ENCODE measurements at regions not wholly inside any gene's neighbourhood (a gene's known extent, or its start where the extent isn't known, plus 50 kb on each side); places are given as distances from the start of the nearest gene placed in this dataset.
"Not testable (repeated sequence)": the region's sequence is repeated elsewhere in the genome, so short reads cannot be mapped to it uniquely, and the experiment has no call there.

GRCh38 chr4:181821039-181822004, 421.9 kb upstream of the TENM3 start:
- in situ Hi-C loops (cut with HindIII; ENCODE audit: low pct_unique_long_range_greater_than_20kb, low sequenced_read_pairs): no loop called here
- no peak for TF ChIP-seq JUND (IDR thresholded peaks at IDR 0.05; ENCODE audit: low read depth)
- peak in 1 of 2 experiments; percentile 32 for DNase-seq (ENCODE audit: low read depth in 1 of 2, low spot score in 1 of 2)

GRCh38 chr4:181822005-181822375, 421.2 kb upstream of the TENM3 start:
- TF ChIP-seq JUND (IDR thresholded peaks at IDR 0.05; ENCODE audit: low read depth): no peak
- no peak for DNase-seq (ENCODE audit: low read depth in 1 of 2, low spot score in 1 of 2)
- in situ Hi-C loops (cut with HindIII; ENCODE audit: low pct_unique_long_range_greater_than_20kb, low sequenced_read_pairs): no loop called here

- no peak for TF ChIP-seq JUND (IDR thresholded peaks at IDR 0.05; ENCODE audit: low read depth)
- no peak for DNase-seq (ENCODE audit: low read depth in 1 of 2, low spot score in 1 of 2)
- in situ Hi-C loops (cut with HindIII; ENCODE audit: low pct_unique_long_range_greater_than_20kb, low sequenced_read_pairs): no loop called here
Measured at GRCh38 chr4:181823183-181823582, 420.0 kb upstream of the TENM3 start.

GRCh38 chr4:181823645-181824044, 419.6 kb upstream of the TENM3 start:
- in situ Hi-C loops (cut with HindIII; ENCODE audit: low pct_unique_long_range_greater_than_20kb, low sequenced_read_pairs): no loop called here
- no peak for TF ChIP-seq JUND (IDR thresholded peaks at IDR 0.05; ENCODE audit: low read depth)

GRCh38 chr4:181825564-181825963, 417.6 kb upstream of the TENM3 start:
- DNase-seq (ENCODE audit: low read depth in 1 of 2, low spot score in 1 of 2): no peak
- TF ChIP-seq JUND (IDR thresholded peaks at IDR 0.05; ENCODE audit: low read depth): no peak
- in situ Hi-C loops (cut with HindIII; ENCODE audit: low pct_unique_long_range_greater_than_20kb, low sequenced_read_pairs): no loop called here

More at GRCh38 chr4:181823645-181824044, 419.6 kb upstream of the TENM3 start:
- no peak for DNase-seq (ENCODE audit: low read depth in 1 of 2, low spot score in 1 of 2)

- in situ Hi-C loops (cut with HindIII; ENCODE audit: low pct_unique_long_range_greater_than_20kb, low sequenced_read_pairs): no loop called here
- no peak for TF ChIP-seq JUND (IDR thresholded peaks at IDR 0.05; ENCODE audit: low read depth)
- no peak for DNase-seq (ENCODE audit: low read depth in 1 of 2, low spot score in 1 of 2)
Measured at GRCh38 chr4:181827246-181827645, 416.0 kb upstream of the TENM3 start.

- no peak for DNase-seq (ENCODE audit: low read depth in 1 of 2, low spot score in 1 of 2)
- in situ Hi-C loops (cut with HindIII; ENCODE audit: low pct_unique_long_range_greater_than_20kb, low sequenced_read_pairs): no loop called here
- TF ChIP-seq JUND (IDR thresholded peaks at IDR 0.05; ENCODE audit: low read depth): no peak
Measured at GRCh38 chr4:181830404-181831035, 412.7 kb upstream of the TENM3 start.

GRCh38 chr4:181834071-181834470, 409.1 kb upstream of the TENM3 start:
- in situ Hi-C loops (cut with HindIII; ENCODE audit: low pct_unique_long_range_greater_than_20kb, low sequenced_read_pairs): no loop called here
- TF ChIP-seq JUND (IDR thresholded peaks at IDR 0.05; ENCODE audit: low read depth): no peak
- no peak for DNase-seq (ENCODE audit: low read depth in 1 of 2, low spot score in 1 of 2)

GRCh38 chr4:181835348-181835747, 407.9 kb upstream of the TENM3 start:
- in situ Hi-C loops (cut with HindIII; ENCODE audit: low pct_unique_long_range_greater_than_20kb, low sequenced_read_pairs): no loop called here
- no peak for TF ChIP-seq JUND (IDR thresholded peaks at IDR 0.05; ENCODE audit: low read depth)
- no peak for DNase-seq (ENCODE audit: low read depth in 1 of 2, low spot score in 1 of 2)

- TF ChIP-seq JUND (IDR thresholded peaks at IDR 0.05; ENCODE audit: low read depth): no peak
- in situ Hi-C loops (cut with HindIII; ENCODE audit: low pct_unique_long_range_greater_than_20kb, low sequenced_read_pairs): no loop called here
- no peak for DNase-seq (ENCODE audit: low read depth in 1 of 2, low spot score in 1 of 2)
Measured at GRCh38 chr4:181838253-181838652, 404.9 kb upstream of the TENM3 start.

GRCh38 chr4:181843797-181844196, 399.4 kb upstream of the TENM3 start:
- in situ Hi-C loops (cut with HindIII; ENCODE audit: low pct_unique_long_range_greater_than_20kb, low sequenced_read_pairs); DNase-seq (ENCODE audit: low read depth in 1 of 2, low spot score in 1 of 2): not testable (repeated sequence)

GRCh38 chr4:181845617-181846016, 397.6 kb upstream of the TENM3 start:
- no peak for DNase-seq (ENCODE audit: low read depth in 1 of 2, low spot score in 1 of 2)
- in situ Hi-C loops (cut with HindIII; ENCODE audit: low pct_unique_long_range_greater_than_20kb, low sequenced_read_pairs): no loop called here
- no peak for TF ChIP-seq JUND (IDR thresholded peaks at IDR 0.05; ENCODE audit: low read depth)

GRCh38 chr4:181846934-181847333, 396.3 kb upstream of the TENM3 start:
- TF ChIP-seq JUND (IDR thresholded peaks at IDR 0.05; ENCODE audit: low read depth): no peak
- no peak for DNase-seq (ENCODE audit: low read depth in 1 of 2, low spot score in 1 of 2)
- in situ Hi-C loops (cut with HindIII; ENCODE audit: low pct_unique_long_range_greater_than_20kb, low sequenced_read_pairs): no loop called here
